GM18870 (cell line): ENCODE measurements at regions not wholly inside any gene's neighbourhood (a gene's known extent, or its start where the extent isn't known, plus 50 kb on each side); places are given as distances from the start of the nearest gene placed in this dataset.

ENCODE experiments used
- ATAC-seq: cut with Tn5 transposase; IDR thresholded peaks from one replicate; pipeline ENCODE4 v1.9.1; 2021; ENCODE audit warnings: moderate library complexity; ENCODE audit not compliant: unreplicated experiment

- ATAC-seq, result no peak
Observed at GRCh38 chr6:144710207-144710606, 425.1 kb downstream of the UTRN start.

GRCh38 chr6:144711661-144712060 is 426.5 kb downstream of the UTRN start:
- ATAC-seq, result no peak

GRCh38 chr6:144712541-144712940 is 427.4 kb downstream of the UTRN start:
- no peak for ATAC-seq

- no peak for ATAC-seq
Observed at GRCh38 chr6:144714021-144714712, 429.0 kb downstream of the UTRN start.

- ATAC-seq, result peak; percentile 78
Observed at GRCh38 chr6:144715344-144715743, 430.2 kb downstream of the UTRN start.

GRCh38 chr6:144718431-144718830 is 433.3 kb downstream of the UTRN start:
- no peak for ATAC-seq

GRCh38 chr6:144721232-144721631 is 436.1 kb downstream of the UTRN start:
- ATAC-seq, result no peak

GRCh38 chr6:144722154-144722737 is 437.1 kb downstream of the UTRN start:
- no peak for ATAC-seq

GRCh38 chr6:144722925-144723324 is 437.8 kb downstream of the UTRN start:
- ATAC-seq, result no peak

GRCh38 chr6:144723431-144723830 is 438.3 kb downstream of the UTRN start:
- no peak for ATAC-seq

- ATAC-seq, result no peak
Observed at GRCh38 chr6:144724818-144725217, 439.7 kb downstream of the UTRN start.

- peak; percentile 60 for ATAC-seq
Observed at GRCh38 chr6:144725736-144726522, 440.8 kb downstream of the UTRN start.

- no peak for ATAC-seq
Observed at GRCh38 chr6:144728804-144729203, 443.7 kb downstream of the UTRN start.

- peak; percentile 77 for ATAC-seq
Observed at GRCh38 chr6:144729502-144729901, 444.4 kb downstream of the UTRN start.

- ATAC-seq, result peak; percentile 43
Observed at GRCh38 chr6:144730088-144730645, 445.0 kb downstream of the UTRN start.

- ATAC-seq, result no peak
Observed at GRCh38 chr6:144731229-144731628, 446.1 kb downstream of the UTRN start.

- no peak for ATAC-seq
Observed at GRCh38 chr6:144736763-144737162, 451.6 kb downstream of the UTRN start.

GRCh38 chr6:144737998-144738397 is 452.9 kb downstream of the UTRN start:
- no peak for ATAC-seq

GRCh38 chr6:144739873-144740272 is 454.7 kb downstream of the UTRN start:
- ATAC-seq, result no peak

GRCh38 chr6:144741659-144742058 is 456.5 kb downstream of the UTRN start:
- ATAC-seq, result no peak

- ATAC-seq, result no peak
Observed at GRCh38 chr6:144742779-144743178, 457.6 kb downstream of the UTRN start.

GRCh38 chr6:144744720-144745119 is 459.6 kb downstream of the UTRN start:
- no peak for ATAC-seq
